ENCODE measurements at regions not wholly inside any gene's neighbourhood (a gene's known extent, or its start where the extent isn't known, plus 50 kb on each side); places are given as distances from the start of the nearest gene placed in this dataset.

DNA sequence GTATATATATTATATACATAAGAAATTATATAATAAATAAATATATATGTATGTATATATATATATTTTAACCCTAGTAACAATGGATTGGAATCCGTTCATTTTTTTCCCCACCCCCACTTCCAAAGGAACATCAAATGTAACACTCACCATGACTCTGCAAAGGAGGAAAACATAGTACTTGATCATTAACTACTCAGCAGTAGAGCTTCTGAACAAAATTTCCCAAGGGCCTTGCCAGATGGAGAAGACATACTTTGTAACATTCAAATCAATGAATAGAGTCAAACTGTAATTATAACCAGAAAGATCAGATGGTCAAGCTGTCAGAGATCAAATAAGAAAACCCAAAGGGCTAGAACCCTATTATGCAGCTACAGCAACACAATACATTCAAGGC is 126.0 kb upstream of the CNTN1 start:
- POLR2A ChIA-PET: no interaction called here
- H3K36me3 Mint-ChIP-seq (ENCODE audit: low read depth): no peaks in the 10 kb centered on the region
- no peak overlapping the region for H3K27ac Mint-ChIP-seq
- CTCF ChIA-PET: no interaction called here
- H3K27me3 Mint-ChIP-seq: no peaks in the 10 kb centered on the region
- H3K9me3 Mint-ChIP-seq: peaks cover 3% of the 10 kb centered on the region
- no peaks in the 10 kb centered on the region for H3K4me1 Mint-ChIP-seq
- no peak overlapping the region for H3K4me3 Mint-ChIP-seq
- DNase-seq: no peak

- ChIA-PET CTCF (no interaction called here), POLR2A (no interaction called here)
- Mint-ChIP-seq H3K27ac (no peak overlapping the region), H3K9me3 (peaks cover 3% of the 10 kb centered on the region), H3K27me3 (no peaks in the 10 kb centered on the region), H3K4me1 (no peaks in the 10 kb centered on the region), H3K36me3 (ENCODE audit: low read depth) (no peaks in the 10 kb centered on the region), H3K4me3 (no peak overlapping the region)
- no peak for DNase-seq
Measured at GRCh38 chr12:40569626-40570179, 122.5 kb upstream of the CNTN1 start.

DNA sequence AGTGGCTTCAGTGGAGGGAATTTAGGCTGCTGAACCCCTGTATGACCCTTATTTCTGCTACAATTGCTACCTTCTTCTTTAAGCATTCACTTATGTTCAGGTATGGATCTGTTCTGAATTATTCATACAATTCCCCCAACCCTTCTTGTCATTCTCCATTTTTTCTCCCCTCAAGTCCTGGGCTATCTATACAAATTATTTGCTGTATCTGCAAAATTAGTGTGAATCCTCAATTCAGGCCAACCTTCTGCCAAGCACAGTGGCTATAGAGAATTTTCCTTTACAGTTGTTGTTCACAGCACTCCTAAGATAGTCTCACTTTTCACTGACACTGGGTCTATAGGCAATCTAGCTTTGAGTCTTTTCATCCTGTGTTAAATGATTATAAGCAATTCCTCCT is 119.2 kb upstream of the CNTN1 start:
- H3K4me3 Mint-ChIP-seq: no peak overlapping the region
- peaks cover 3% of the 10 kb centered on the region for H3K9me3 Mint-ChIP-seq
- no peaks in the 10 kb centered on the region for H3K36me3 Mint-ChIP-seq (ENCODE audit: low read depth)
- H3K4me1 Mint-ChIP-seq: no peaks in the 10 kb centered on the region
- ChIA-PET POLR2A (no interaction called here), CTCF (no interaction called here)
- no peak for DNase-seq
- H3K27ac Mint-ChIP-seq: no peak overlapping the region
- no peaks in the 10 kb centered on the region for H3K27me3 Mint-ChIP-seq

DNA sequence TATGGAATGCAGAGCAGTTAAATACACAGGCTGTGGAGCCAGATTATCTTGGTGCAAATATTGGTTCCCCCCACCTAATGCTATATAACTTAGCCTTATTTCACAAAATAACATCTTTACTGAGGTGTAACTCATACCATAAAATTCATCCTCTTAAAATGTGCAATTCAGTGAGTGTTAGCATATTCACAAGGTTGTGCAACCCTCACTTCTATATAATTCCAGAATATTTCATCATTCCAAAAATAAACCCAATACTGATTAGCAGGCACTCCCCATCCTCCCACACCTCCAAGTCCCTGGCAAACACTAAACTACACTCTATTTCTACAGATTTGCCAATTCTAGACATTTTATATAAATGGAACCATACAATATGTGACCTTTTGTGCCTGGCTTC is 116.3 kb upstream of the CNTN1 start:
- ChIA-PET CTCF (no interaction called here), POLR2A (no interaction called here)
- no peak for DNase-seq
- H3K4me1 Mint-ChIP-seq: no peaks in the 10 kb centered on the region
- no peaks in the 10 kb centered on the region for H3K36me3 Mint-ChIP-seq (ENCODE audit: low read depth)
- no peaks in the 10 kb centered on the region for H3K27me3 Mint-ChIP-seq
- H3K27ac Mint-ChIP-seq: no peak overlapping the region
- H3K4me3 Mint-ChIP-seq: no peak overlapping the region
- peaks cover 4% of the 10 kb centered on the region for H3K9me3 Mint-ChIP-seq

DNA sequence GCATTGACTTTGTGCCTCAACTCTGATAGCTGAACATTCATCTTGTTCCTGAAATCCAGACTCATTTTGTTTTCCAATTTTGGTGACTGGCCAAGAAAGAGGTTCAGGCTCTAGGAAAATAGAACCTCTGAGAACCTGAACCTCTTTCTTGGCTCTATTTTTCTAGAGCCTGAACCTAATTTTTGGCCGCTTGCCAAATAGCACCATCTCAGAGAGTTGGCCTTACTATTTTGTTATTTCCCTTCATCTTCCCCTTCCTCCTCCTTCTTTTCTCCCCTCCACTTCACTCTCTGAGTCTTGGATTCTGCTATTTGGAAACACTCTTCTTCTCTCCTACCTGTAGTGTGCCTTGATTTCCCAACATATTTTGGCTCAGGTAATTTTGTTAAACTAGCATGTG is 114.4 kb upstream of the CNTN1 start:
- Mint-ChIP-seq H3K36me3 (ENCODE audit: low read depth) (no peaks in the 10 kb centered on the region), H3K27me3 (no peaks in the 10 kb centered on the region), H3K4me1 (no peaks in the 10 kb centered on the region), H3K4me3 (no peak overlapping the region), H3K27ac (no peak overlapping the region), H3K9me3 (peaks cover 11% of the 10 kb centered on the region)
- POLR2A ChIA-PET: no interaction called here
- DNase-seq: no peak
- CTCF ChIA-PET: no interaction called here

GRCh38 chr12:40579687-40580086 is 112.6 kb upstream of the CNTN1 start:
- no peaks in the 10 kb centered on the region for H3K36me3 Mint-ChIP-seq (ENCODE audit: low read depth)
- ChIA-PET POLR2A (interaction anchor here (0.6 kb wide), 1 partner anchor 22 kb away, joined by 3 read pairs; no protein-coding TSS in a partner anchor), CTCF (no interaction called here)
- no peak overlapping the region for H3K4me3 Mint-ChIP-seq
- no peak for DNase-seq
- no peaks in the 10 kb centered on the region for H3K4me1 Mint-ChIP-seq
- no peaks in the 10 kb centered on the region for H3K27me3 Mint-ChIP-seq
- peaks cover 11% of the 10 kb centered on the region for H3K9me3 Mint-ChIP-seq
- no peak overlapping the region for H3K27ac Mint-ChIP-seq

DNA sequence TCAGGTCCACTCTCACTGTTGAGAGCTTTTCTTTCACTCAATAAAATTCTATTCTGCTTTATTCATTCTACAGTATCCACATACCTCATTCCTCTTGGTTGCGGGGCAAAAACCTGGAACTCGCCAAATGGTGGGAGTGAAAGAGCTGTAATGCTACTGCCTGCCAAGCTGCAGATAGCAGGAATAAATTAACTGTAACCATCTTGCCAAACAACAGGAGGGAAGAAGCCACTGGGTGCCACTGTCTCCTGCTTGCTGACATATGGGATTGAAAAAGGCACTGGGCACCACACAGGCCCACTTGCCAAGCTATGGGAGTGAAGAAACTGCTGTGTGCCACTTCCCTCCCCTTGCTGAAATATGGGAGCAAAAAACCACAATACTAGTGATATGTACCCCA is 111.9 kb upstream of the CNTN1 start:
- H3K27me3 Mint-ChIP-seq: no peaks in the 10 kb centered on the region
- ChIA-PET POLR2A (interaction anchor here (0.6 kb wide), 1 partner anchor 21 kb away, joined by 3 read pairs; no protein-coding TSS in a partner anchor), CTCF (no interaction called here)
- H3K4me3 Mint-ChIP-seq: no peak overlapping the region
- peaks cover 11% of the 10 kb centered on the region for H3K9me3 Mint-ChIP-seq
- H3K27ac Mint-ChIP-seq: no peak overlapping the region
- DNase-seq: no peak
- H3K4me1 Mint-ChIP-seq: no peaks in the 10 kb centered on the region
- H3K36me3 Mint-ChIP-seq (ENCODE audit: low read depth): no peaks in the 10 kb centered on the region

GRCh38 chr12:40581889-40582288 is 110.3 kb upstream of the CNTN1 start:
- CTCF ChIA-PET: no interaction called here
- no peak overlapping the region for H3K4me3 Mint-ChIP-seq

DNA sequence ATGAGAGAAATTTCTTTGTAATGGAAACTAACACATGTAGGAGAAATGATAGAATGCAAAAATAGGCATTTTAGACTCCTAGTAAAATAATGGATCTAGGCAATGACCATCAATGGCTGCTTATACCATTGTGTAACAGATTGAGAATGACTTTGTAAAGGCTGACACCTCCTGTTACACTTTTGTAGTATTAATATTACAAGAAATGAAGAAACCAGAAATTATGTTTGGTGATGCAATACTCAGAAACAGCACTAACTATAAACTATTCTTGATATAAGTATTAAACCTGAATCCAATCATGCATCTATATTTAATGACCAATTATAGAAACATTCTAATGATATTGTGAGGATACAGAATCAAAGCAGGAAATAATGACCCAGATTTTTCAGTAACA is 108.5 kb upstream of the CNTN1 start:
- H3K9me3 Mint-ChIP-seq: peaks cover 12% of the 10 kb centered on the region
- ChIA-PET CTCF (no interaction called here), POLR2A (no interaction called here)
- H3K4me3 Mint-ChIP-seq: no peak overlapping the region
- H3K36me3 Mint-ChIP-seq (ENCODE audit: low read depth): no peaks in the 10 kb centered on the region
- no peaks in the 10 kb centered on the region for H3K27me3 Mint-ChIP-seq
- no peaks in the 10 kb centered on the region for H3K4me1 Mint-ChIP-seq
- no peak for DNase-seq
- H3K27ac Mint-ChIP-seq: no peak overlapping the region

More at GRCh38 chr12:40581889-40582288, 110.3 kb upstream of the CNTN1 start:
- Mint-ChIP-seq H3K4me1 (no peaks in the 10 kb centered on the region), H3K36me3 (ENCODE audit: low read depth) (no peaks in the 10 kb centered on the region), H3K27ac (no peak overlapping the region), H3K27me3 (no peaks in the 10 kb centered on the region), H3K9me3 (peaks cover 11% of the 10 kb centered on the region)
- DNase-seq: no peak
- POLR2A ChIA-PET: no interaction called here

DNA sequence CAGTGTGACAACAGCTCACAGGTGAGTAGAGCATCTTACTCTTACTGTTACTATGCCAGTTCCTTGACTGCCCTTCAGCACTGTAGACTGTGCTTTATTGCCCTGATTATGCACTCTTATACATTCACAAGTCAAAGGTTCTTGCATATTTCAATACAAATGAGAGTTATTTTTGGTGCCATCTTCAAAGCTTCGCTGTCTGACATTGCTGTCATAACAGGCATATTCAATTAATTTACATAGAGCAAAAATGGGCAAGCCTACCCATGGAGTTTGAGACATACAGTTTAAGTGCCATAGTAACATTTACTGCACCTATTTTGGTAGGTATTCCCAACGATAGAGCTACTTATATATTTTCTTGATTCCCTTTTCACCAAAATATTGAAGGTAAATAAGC is 107.5 kb upstream of the CNTN1 start:
- CTCF ChIA-PET: no interaction called here
- Mint-ChIP-seq H3K4me3 (no peak overlapping the region), H3K27me3 (no peaks in the 10 kb centered on the region), H3K9me3 (peaks cover 15% of the 10 kb centered on the region), H3K36me3 (ENCODE audit: low read depth) (no peaks in the 10 kb centered on the region), H3K4me1 (no peaks in the 10 kb centered on the region), H3K27ac (no peak overlapping the region)
- POLR2A ChIA-PET: no interaction called here
- no peak for DNase-seq

DNA sequence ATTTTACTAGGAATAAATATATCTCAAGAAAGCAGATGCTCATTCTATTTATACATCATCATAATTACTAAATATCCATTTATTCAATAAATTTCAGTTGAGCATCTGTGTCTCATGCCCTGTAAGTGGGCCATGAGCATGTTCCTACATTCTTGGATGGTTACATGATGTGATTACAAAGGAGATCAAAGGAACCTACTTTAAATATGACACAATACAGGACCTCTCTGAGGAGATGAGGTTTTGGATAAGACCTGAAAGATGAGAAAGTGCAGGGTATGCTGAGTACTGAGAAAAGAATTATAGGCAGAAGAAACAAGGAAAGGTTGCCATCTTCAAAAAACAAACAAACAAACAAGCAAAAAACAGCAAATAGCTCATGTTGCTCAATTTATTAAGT is 105.4 kb upstream of the CNTN1 start:
- POLR2A ChIA-PET: no interaction called here
- no peak overlapping the region for H3K27ac Mint-ChIP-seq
- H3K4me1 Mint-ChIP-seq: no peaks in the 10 kb centered on the region
- H3K27me3 Mint-ChIP-seq: no peaks in the 10 kb centered on the region
- H3K4me3 Mint-ChIP-seq: no peak overlapping the region
- no peaks in the 10 kb centered on the region for H3K36me3 Mint-ChIP-seq (ENCODE audit: low read depth)
- peaks cover 18% of the 10 kb centered on the region for H3K9me3 Mint-ChIP-seq
- CTCF ChIA-PET: no interaction called here
- no peak for DNase-seq

- Mint-ChIP-seq H3K36me3 (ENCODE audit: low read depth) (no peaks in the 10 kb centered on the region), H3K4me3 (no peak overlapping the region), H3K9me3 (peaks cover 14% of the 10 kb centered on the region), H3K4me1 (no peaks in the 10 kb centered on the region), H3K27ac (no peak overlapping the region), H3K27me3 (no peaks in the 10 kb centered on the region)
- ChIA-PET POLR2A (no interaction called here), CTCF (no interaction called here)
- DNase-seq: no peak
Measured at GRCh38 chr12:40587421-40587820, 104.8 kb upstream of the CNTN1 start.

DNA sequence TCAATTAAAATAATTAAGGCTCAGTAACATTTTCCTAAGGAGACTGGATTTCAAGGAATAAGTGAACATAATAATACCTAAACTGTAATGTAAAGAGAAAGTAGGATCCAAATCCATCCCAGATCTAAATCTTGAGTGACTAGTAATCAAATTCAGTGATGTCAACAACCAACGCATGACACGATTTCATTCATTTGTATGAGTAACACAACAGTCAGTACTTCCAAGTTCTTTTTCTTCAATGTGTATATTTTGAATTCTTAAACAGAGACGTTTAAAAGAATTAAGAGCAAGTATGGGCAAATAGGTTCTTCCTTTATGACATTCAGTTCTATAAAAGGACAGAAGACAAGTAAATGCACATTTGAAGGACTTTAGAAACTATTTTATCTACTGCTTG is 104.3 kb upstream of the CNTN1 start:
- Mint-ChIP-seq H3K27me3 (no peaks in the 10 kb centered on the region), H3K36me3 (ENCODE audit: low read depth) (no peaks in the 10 kb centered on the region), H3K4me3 (no peak overlapping the region), H3K9me3 (peaks cover 12% of the 10 kb centered on the region), H3K27ac (no peak overlapping the region), H3K4me1 (no peaks in the 10 kb centered on the region)
- CTCF ChIA-PET: no interaction called here
- POLR2A ChIA-PET: no interaction called here
- no peak for DNase-seq

DNA sequence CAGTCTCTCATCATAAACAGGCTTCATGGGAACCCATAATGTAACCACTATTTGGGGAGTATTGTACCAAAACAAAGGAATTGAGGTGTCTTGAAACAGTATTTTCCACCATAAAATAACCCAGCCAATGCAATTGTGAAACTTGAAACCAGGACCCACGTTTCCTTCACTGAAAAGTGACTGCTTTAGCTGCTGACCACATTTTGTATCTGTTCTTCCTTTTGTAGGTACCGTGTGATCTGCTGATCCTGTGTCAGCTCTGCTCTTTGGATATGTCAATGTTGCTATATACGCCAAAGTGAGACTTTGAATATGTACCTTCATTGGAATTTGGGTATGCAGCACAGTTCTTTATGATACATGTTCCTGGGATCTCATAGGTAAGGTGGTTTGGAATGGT is 95.1 kb upstream of the CNTN1 start:
- DNase-seq: no peak
- Mint-ChIP-seq H3K36me3 (ENCODE audit: low read depth) (no peaks in the 10 kb centered on the region), H3K9me3 (peaks cover 9% of the 10 kb centered on the region), H3K4me3 (no peak overlapping the region), H3K4me1 (no peaks in the 10 kb centered on the region), H3K27me3 (no peaks in the 10 kb centered on the region), H3K27ac (no peak overlapping the region)
- ChIA-PET POLR2A (no interaction called here), CTCF (no interaction called here)

DNA sequence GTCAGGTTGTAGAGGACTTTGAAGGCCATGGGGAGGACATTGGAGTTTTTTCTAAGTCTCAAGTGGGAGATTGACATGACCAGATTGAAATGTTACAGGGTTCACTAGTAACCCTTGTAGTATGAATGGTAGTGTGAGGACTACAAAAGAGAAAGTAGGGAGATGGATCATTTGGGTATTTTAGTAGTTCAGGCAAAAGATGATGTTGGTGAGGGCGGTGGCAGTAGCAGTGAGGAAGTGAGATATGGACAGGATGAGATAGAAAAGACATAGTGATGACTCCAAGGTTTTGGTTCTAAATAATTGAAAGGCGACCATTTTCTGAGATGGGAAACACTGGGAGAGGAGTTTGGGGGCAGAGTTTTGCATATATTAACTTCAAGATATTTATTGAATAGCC is 94.2 kb upstream of the CNTN1 start:
- Mint-ChIP-seq H3K27me3 (no peaks in the 10 kb centered on the region), H3K36me3 (ENCODE audit: low read depth) (no peaks in the 10 kb centered on the region), H3K9me3 (peaks cover 9% of the 10 kb centered on the region), H3K4me3 (no peak overlapping the region), H3K4me1 (no peaks in the 10 kb centered on the region), H3K27ac (no peak overlapping the region)
- DNase-seq: no peak
- ChIA-PET CTCF (no interaction called here), POLR2A (no interaction called here)
